Loucy (cell line): ENCODE measurements at regions not wholly inside any gene's neighbourhood (a gene's known extent, or its start where the extent isn't known, plus 50 kb on each side); places are given as distances from the start of the nearest gene placed in this dataset.

Source experiments
- H2AFZ ChIP-seq: fragments of 200-600 bp; sonication (generic); 2 replicates; pipeline ENCODE4 v1.6.0; 2016; ENCODE audit warnings: antibody characterized with exemption, mild to moderate bottlenecking, low read length, moderate library complexity
- H3F3A ChIP-seq: fragments of 200-600 bp; 2 replicates; pipeline ENCODE4 v1.6.0; 2016; ENCODE audit warnings: antibody characterized with exemption, low read depth, mild to moderate bottlenecking
- H3K27me3 ChIP-seq: fragments of 200-600 bp; sonication (generic); 2 replicates; pipeline ENCODE4 v1.6.1; 2014; ENCODE audit warnings: low read length, mild to moderate bottlenecking; ENCODE audit not compliant: insufficient read depth, poor library complexity, severe bottlenecking
- H3K36me3 ChIP-seq: fragments of 200-600 bp; sonication (generic); 2 replicates; pipeline ENCODE4 v1.6.1; 2016; ENCODE audit warnings: low read length; ENCODE audit not compliant: insufficient read depth
- H3K4me1 ChIP-seq: fragments of 200-600 bp; sonication (generic); 2 replicates; pipeline ENCODE4 v1.5.1; 2014; ENCODE audit warnings: low read length, mild to moderate bottlenecking; ENCODE audit not compliant: insufficient read depth, poor library complexity, severe bottlenecking
- H3K4me2 ChIP-seq: fragments of 200-600 bp; sonication (generic); 2 replicates; pipeline ENCODE4 v1.6.0; 2014; ENCODE audit warnings: antibody characterized with exemption, low read length, low read depth, mild to moderate bottlenecking; ENCODE audit not compliant: poor library complexity, severe bottlenecking
- H3K4me3 ChIP-seq: fragments of 200-600 bp; sonication (generic); 2 replicates; pipeline ENCODE4 v1.5.1; 2014; ENCODE audit warnings: low read length, mild to moderate bottlenecking, mixed read lengths; ENCODE audit not compliant: poor library complexity, severe bottlenecking
- H3K79me2 ChIP-seq: fragments of 200-600 bp; sonication (generic); 2 replicates; pipeline ENCODE4 v1.6.1; 2014; ENCODE audit warnings: low read length; ENCODE audit not compliant: insufficient read depth
- H3K9ac ChIP-seq: fragments of 200-600 bp; sonication (generic); 2 replicates; pipeline ENCODE4 v1.6.0; 2014; ENCODE audit warnings: mild to moderate bottlenecking, low read depth, low read length, moderate library complexity; ENCODE audit not compliant: poor library complexity, severe bottlenecking
- H3K9me2 ChIP-seq: fragments of 200-600 bp; sonication (generic); replicated peaks from 2 replicates; pipeline ENCODE4 v1.6.1; 2016; ENCODE audit warnings: low read depth, low read length, mixed read lengths
- H3K9me3 ChIP-seq: fragments of 200-600 bp; sonication (generic); 2 replicates; pipeline ENCODE4 v1.6.1; 2014; ENCODE audit warnings: mild to moderate bottlenecking, antibody characterized with exemption, low read length, low read depth; ENCODE audit not compliant: insufficient read depth
- H4K20me1 ChIP-seq: fragments of 200-600 bp; sonication (generic); 2 replicates; pipeline ENCODE4 v1.6.0; 2014; ENCODE audit warnings: antibody characterized with exemption, low read length, mild to moderate bottlenecking; ENCODE audit not compliant: insufficient read depth, poor library complexity, severe bottlenecking
- EZH2phosphoT487 ChIP-seq: fragments of 200-600 bp; IDR thresholded peaks from 2 replicates; pipeline ENCODE4 v1.6.1; 2018; ENCODE audit warnings: antibody characterized with exemption, mild to moderate bottlenecking, moderate library complexity, borderline replicate concordance
- TF ChIP-seq, protein P1 (sequence below): fragments of 200-600 bp; sonication (generic); conservative IDR thresholded peaks from 2 replicates; pipeline ENCODE4 v1.5.1; 2014; ENCODE audit warnings: mild to moderate bottlenecking, antibody characterized with exemption, low read length

DNA sequence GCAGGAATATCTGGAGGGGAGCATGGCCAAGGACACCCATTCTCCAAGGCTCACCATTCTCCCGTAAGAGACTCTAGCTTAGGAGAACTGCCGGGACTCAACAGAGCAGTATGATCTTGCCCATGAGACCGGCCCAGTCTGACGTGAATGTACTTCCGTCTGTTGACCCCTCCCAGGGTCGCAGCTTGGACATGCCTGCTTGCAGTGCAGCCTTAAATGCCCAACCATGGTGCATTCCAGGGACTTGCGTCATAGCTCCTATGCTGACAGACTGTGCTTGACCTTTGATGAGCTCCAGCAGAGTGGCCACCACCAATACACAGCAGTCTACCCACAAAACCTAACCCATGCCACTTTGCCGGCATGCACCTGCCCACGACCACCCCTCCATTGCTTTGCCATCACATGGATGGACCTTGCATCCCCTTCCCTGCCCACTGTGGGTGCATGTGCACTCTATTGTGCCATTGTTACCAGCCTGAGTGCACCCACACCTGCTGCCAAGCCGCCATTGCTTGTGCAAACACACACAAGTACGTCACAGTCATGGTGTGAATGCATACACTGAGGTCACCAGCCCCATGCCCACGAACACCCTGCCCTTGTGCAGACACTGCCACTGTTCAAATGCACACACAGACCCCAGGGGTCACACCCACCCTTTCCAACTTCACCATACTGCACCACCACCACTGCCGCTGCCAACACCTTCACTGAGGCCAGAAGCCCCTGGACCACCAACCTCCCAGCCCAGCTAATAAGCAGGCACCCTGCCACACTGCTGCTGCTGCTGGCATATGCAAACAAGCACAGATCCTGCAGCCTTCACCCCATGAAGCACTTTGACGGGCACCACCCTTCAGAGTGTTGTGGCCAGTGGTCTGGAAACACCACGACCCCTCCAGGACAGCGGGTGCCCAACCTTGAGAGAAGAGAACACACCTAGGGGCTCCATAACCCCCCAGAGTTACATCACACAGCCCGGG lies 1141.3 kb downstream of the BRINP3 start:
- H2AFZ ChIP-seq = no peak overlapping the region
- no peaks in the 10 kb centered on the region for H3K4me1 ChIP-seq
- TF ChIP-seq, protein P1, sequence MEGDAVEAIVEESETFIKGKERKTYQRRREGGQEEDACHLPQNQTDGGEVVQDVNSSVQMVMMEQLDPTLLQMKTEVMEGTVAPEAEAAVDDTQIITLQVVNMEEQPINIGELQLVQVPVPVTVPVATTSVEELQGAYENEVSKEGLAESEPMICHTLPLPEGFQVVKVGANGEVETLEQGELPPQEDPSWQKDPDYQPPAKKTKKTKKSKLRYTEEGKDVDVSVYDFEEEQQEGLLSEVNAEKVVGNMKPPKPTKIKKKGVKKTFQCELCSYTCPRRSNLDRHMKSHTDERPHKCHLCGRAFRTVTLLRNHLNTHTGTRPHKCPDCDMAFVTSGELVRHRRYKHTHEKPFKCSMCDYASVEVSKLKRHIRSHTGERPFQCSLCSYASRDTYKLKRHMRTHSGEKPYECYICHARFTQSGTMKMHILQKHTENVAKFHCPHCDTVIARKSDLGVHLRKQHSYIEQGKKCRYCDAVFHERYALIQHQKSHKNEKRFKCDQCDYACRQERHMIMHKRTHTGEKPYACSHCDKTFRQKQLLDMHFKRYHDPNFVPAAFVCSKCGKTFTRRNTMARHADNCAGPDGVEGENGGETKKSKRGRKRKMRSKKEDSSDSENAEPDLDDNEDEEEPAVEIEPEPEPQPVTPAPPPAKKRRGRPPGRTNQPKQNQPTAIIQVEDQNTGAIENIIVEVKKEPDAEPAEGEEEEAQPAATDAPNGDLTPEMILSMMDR = no peak
- no peak for TF ChIP-seq EZH2phosphoT487

DNA sequence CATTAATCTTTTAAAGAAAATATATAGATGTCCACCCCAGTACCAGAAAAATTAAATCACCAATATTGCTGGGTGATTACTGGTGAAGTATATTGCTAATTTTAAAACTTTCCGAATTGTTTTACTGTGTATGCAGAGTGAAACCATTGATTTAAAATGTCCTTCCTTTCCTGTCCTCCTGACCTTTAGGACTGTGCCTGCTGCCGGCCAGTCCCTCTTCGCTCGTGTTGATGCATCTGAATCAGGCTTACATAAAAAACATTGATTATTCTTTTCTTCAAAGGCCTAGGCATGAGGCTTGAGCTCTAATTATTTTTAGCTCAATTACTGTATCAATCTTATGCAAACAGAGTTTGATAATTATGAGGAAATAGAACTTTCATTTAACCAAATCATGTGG lies 1128.1 kb downstream of the BRINP3 start:
- Histone ChIP-seq H3K9me2 (no peaks in the 10 kb centered on the region), H3K4me3 (no peak overlapping the region), H3K9ac (no peak overlapping the region), H3K9me3 (no peaks in the 10 kb centered on the region), H4K20me1 (no peaks in the 10 kb centered on the region), H3K4me1 (no peaks in the 10 kb centered on the region), H3K4me2 (no peak overlapping the region), H3F3A (no peaks in the 10 kb centered on the region), H3K36me3 (no peaks in the 10 kb centered on the region), H2AFZ (no peak overlapping the region), H3K79me2 (no peaks in the 10 kb centered on the region), H3K27me3 (no peaks in the 10 kb centered on the region)
- TF ChIP-seq, protein P1 = no peak
- TF ChIP-seq EZH2phosphoT487 = no peak

More for the DNA sequence above, 1141.3 kb downstream of the BRINP3 start:
- Histone ChIP-seq H3K27me3 (no peaks in the 10 kb centered on the region), H3K4me3 (no peak overlapping the region), H3K36me3 (no peaks in the 10 kb centered on the region), H3K4me2 (no peak overlapping the region), H3K9ac (no peak overlapping the region), H4K20me1 (no peaks in the 10 kb centered on the region), H3F3A (no peaks in the 10 kb centered on the region), H3K9me3 (no peaks in the 10 kb centered on the region), H3K79me2 (no peaks in the 10 kb centered on the region), H3K9me2 (no peaks in the 10 kb centered on the region)

DNA sequence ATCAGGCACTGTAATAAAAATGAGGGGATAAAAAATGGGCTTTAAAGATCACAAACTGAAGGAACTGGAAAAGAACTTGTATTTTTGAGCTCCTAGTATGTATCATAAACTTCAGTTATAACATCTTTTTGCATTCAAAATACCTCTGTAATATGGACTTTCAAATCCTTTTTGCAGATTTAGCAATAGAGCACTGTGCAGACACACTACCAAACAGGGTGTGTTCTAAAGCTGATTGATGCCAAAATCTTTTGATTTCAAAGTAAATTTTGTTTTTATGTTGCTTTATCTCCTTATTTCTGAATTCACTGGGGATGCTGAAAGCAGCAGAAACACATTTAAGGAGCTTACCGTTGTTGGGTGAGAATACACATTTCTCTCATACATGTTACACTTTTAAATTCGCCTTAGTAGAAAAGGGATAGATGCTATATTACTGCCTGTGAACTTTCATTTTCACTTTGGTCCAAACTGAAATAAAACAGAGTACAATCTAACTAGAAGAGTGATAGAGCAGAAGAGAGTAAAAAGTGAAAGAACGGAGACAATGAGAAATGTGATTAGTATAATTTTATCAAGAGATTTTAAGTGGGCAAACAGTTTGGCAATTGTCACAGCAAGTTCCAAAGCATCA lies 1126.6 kb downstream of the BRINP3 start:
- Histone ChIP-seq H3K27me3 (no peaks in the 10 kb centered on the region), H3K36me3 (no peaks in the 10 kb centered on the region), H3K9me3 (no peaks in the 10 kb centered on the region), H3K9ac (no peak overlapping the region), H3K4me2 (peak overlapping the region; percentile 35), H3K79me2 (no peaks in the 10 kb centered on the region), H3K9me2 (no peaks in the 10 kb centered on the region), H3F3A (no peaks in the 10 kb centered on the region), H4K20me1 (no peaks in the 10 kb centered on the region), H3K4me3 (peak overlapping the region; percentile 32), H3K4me1 (no peaks in the 10 kb centered on the region), H2AFZ (peak overlapping the region; percentile 69)
- no peak for TF ChIP-seq EZH2phosphoT487
- TF ChIP-seq, protein P1 = no peak
